ENCODE measurements at regions not wholly inside any gene's neighbourhood (a gene's known extent, or its start where the extent isn't known, plus 50 kb on each side); places are given as distances from the start of the nearest gene placed in this dataset.
"Not testable (repeated sequence)": the region's sequence is repeated elsewhere in the genome, so short reads cannot be mapped to it uniquely, and the experiment has no call there.

- Mint-ChIP-seq H3K4me1 (peaks cover 5 to 7% of the 10 kb centered on the region in 2 donors), H3K36me3 (peaks cover 5 to 6% of the 10 kb centered on the region in 2 donors), H3K4me3 (no peak overlapping the region), H3K27me3 (peaks cover 7 to 11% of the 10 kb centered on the region in 2 donors), H3K9me3 (peaks cover 5 to 7% of the 10 kb centered on the region in 2 donors), H3K27ac (no peak overlapping the region)
- ATAC-seq (replicated peaks) (no peak), DNase-seq (no peak)
Observed at GRCh38 chr7:69411466-69411865, 186.8 kb upstream of the AUTS2 start.

DNA sequence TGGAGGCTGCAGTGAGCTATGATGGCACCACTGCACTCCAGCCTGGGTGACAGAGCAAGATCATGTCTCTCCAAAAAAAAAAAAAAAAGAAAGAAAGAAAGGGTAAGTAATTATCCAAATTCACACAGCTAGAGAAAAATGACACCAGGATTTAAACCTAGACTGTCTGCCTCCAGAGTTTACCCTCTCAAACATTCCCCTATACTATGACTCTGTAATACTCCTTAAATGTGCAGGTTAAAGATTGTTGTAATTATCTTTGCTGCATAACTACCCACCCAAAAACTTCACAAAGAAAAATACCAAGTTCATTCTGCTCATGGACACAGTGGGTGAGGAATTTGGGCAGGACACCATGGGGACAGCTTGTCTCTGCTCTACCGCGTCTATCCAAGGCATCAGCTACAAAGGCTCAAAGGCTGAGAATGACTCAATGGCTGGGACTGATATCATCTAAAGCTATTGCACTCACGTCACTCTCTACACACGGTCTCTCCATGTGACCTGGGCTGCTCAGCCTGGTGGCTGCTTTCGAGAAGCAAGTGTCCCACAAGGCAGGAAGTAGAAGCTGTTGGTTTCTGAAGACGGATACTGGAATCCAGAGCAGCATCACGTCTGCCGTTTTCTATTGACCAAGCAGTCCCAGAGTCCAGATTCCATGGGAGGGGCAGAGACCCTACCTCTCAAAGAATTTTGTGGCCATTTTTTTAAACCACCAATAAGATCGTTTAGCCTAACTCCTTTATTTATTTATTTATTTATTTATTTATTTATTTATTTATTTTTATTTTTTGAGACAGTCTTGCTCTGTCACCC, 185.7 kb upstream of the AUTS2 start:
- peaks cover 6 to 9% of the 10 kb centered on the region in 2 donors for H3K36me3 Mint-ChIP-seq
- DNase-seq (peak; percentile 18), ATAC-seq (replicated peaks) (peak; percentile 94 to 98)
- H3K4me3 Mint-ChIP-seq = no peak overlapping the region
- H3K27me3 Mint-ChIP-seq = peaks cover 7 to 11% of the 10 kb centered on the region in 2 donors
- H3K9me3 Mint-ChIP-seq = peaks cover 9 to 11% of the 10 kb centered on the region in 2 donors
- peaks cover 5 to 7% of the 10 kb centered on the region in 2 donors for H3K4me1 Mint-ChIP-seq
- no peak overlapping the region for H3K27ac Mint-ChIP-seq

DNA sequence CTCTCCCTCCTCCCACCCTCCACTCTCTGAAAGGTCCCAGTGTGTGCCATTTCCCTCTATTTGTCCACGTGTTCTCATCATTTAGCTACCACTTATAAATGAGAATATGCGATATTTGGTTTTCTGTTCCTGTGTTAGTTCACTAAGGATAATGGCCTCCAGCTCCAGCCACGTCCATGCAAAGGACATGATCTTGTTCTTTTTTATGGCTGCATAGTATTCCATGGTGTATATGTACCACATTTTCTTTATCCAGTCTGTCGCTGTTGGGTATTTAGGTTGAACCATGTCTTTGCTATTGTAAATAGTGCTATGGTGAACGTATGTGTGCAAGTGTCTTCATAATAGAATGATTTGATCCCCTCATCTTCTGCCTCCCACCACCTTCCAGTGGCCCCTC, 183.7 kb upstream of the AUTS2 start:
- Mint-ChIP-seq H3K9me3 (peaks cover 18 to 21% of the 10 kb centered on the region in 2 donors), H3K4me1 (peaks cover 12 to 14% of the 10 kb centered on the region in 2 donors), H3K4me3 (no peak overlapping the region), H3K27ac (no peak overlapping the region), H3K36me3 (peaks cover 15 to 18% of the 10 kb centered on the region in 2 donors), H3K27me3 (peaks cover 7 to 17% of the 10 kb centered on the region in 2 donors)
- ATAC-seq (replicated peaks) (no peak), DNase-seq (no peak)

GRCh38 chr7:69418869-69419670, 179.2 kb upstream of the AUTS2 start:
- peaks cover 15 to 18% of the 10 kb centered on the region in 2 donors for H3K36me3 Mint-ChIP-seq

GRCh38 chr7:69419934-69420333, 178.3 kb upstream of the AUTS2 start:
- H3K4me1 Mint-ChIP-seq = peaks cover 6 to 17% of the 10 kb centered on the region in 2 donors
- H3K27ac Mint-ChIP-seq = no peak overlapping the region
- DNase-seq = no peak
- H3K27me3 Mint-ChIP-seq = peaks cover 4 to 9% of the 10 kb centered on the region in 2 donors
- peak; percentile 84 to 86 for ATAC-seq (replicated peaks)
- H3K36me3 Mint-ChIP-seq = peaks cover 12 to 16% of the 10 kb centered on the region in 2 donors
- H3K4me3 Mint-ChIP-seq = no peak overlapping the region
- H3K9me3 Mint-ChIP-seq = peaks cover 16 to 17% of the 10 kb centered on the region in 2 donors

More at GRCh38 chr7:69418869-69419670, 179.2 kb upstream of the AUTS2 start:
- Mint-ChIP-seq H3K27me3 (peaks cover 7 to 12% of the 10 kb centered on the region in 2 donors), H3K27ac (peak overlapping the region; percentile 65), H3K9me3 (peaks cover 18 to 21% of the 10 kb centered on the region in 2 donors), H3K4me3 (peak overlapping the region; percentile 14 to 53), H3K4me1 (peaks cover 6 to 17% of the 10 kb centered on the region in 2 donors)
- DNase-seq (no peak), ATAC-seq (replicated peaks) (peak; percentile 72 to 78)

GRCh38 chr7:69422574-69422985, 175.7 kb upstream of the AUTS2 start:
- Mint-ChIP-seq H3K36me3 (peaks cover 9 to 10% of the 10 kb centered on the region in 2 donors), H3K4me3 (no peak overlapping the region), H3K9me3 (peaks cover 9 to 10% of the 10 kb centered on the region in 2 donors), H3K4me1 (peaks cover 6 to 17% of the 10 kb centered on the region in 2 donors), H3K27me3 (peaks cover 0 to 6% of the 10 kb centered on the region in 2 donors), H3K27ac (no peak overlapping the region)
- no peak for ATAC-seq (replicated peaks)
- DNase-seq = no peak

- Mint-ChIP-seq H3K4me3 (no peak overlapping the region), H3K27ac (no peak overlapping the region), H3K4me1 (peaks cover 11 to 17% of the 10 kb centered on the region in 2 donors), H3K9me3 (peaks cover 0 to 5% of the 10 kb centered on the region in 2 donors), H3K36me3 (peaks cover 0 to 4% of the 10 kb centered on the region in 2 donors), H3K27me3 (peaks cover 24 to 36% of the 10 kb centered on the region in 2 donors)
- DNase-seq = no peak
- no peak for ATAC-seq (replicated peaks)
Observed at GRCh38 chr7:69426705-69427104, 171.6 kb upstream of the AUTS2 start.

- DNase-seq (no peak), ATAC-seq (replicated peaks) (no peak)
- peaks cover 0 to 5% of the 10 kb centered on the region in 2 donors for H3K9me3 Mint-ChIP-seq
- H3K27ac Mint-ChIP-seq = no peak overlapping the region
- peaks cover 28 to 40% of the 10 kb centered on the region in 2 donors for H3K27me3 Mint-ChIP-seq
- H3K36me3 Mint-ChIP-seq = peaks cover 0 to 4% of the 10 kb centered on the region in 2 donors
- peaks cover 13 to 22% of the 10 kb centered on the region in 2 donors for H3K4me1 Mint-ChIP-seq
- no peak overlapping the region for H3K4me3 Mint-ChIP-seq
Observed at GRCh38 chr7:69428089-69428488, 170.2 kb upstream of the AUTS2 start.

- peak overlapping the region; percentile 67 to 78 for H3K4me3 Mint-ChIP-seq
- peaks cover 23 to 41% of the 10 kb centered on the region in 2 donors for H3K4me1 Mint-ChIP-seq
- DNase-seq (no peak), ATAC-seq (replicated peaks) (no peak)
- H3K27ac Mint-ChIP-seq = peak overlapping the region; percentile 76
- H3K27me3 Mint-ChIP-seq = peaks cover 32 to 51% of the 10 kb centered on the region in 2 donors
- peaks cover 4 to 8% of the 10 kb centered on the region in 2 donors for H3K36me3 Mint-ChIP-seq
- peaks cover 5 to 9% of the 10 kb centered on the region in 2 donors for H3K9me3 Mint-ChIP-seq
Observed at GRCh38 chr7:69429911-69430383, 168.3 kb upstream of the AUTS2 start.

DNA sequence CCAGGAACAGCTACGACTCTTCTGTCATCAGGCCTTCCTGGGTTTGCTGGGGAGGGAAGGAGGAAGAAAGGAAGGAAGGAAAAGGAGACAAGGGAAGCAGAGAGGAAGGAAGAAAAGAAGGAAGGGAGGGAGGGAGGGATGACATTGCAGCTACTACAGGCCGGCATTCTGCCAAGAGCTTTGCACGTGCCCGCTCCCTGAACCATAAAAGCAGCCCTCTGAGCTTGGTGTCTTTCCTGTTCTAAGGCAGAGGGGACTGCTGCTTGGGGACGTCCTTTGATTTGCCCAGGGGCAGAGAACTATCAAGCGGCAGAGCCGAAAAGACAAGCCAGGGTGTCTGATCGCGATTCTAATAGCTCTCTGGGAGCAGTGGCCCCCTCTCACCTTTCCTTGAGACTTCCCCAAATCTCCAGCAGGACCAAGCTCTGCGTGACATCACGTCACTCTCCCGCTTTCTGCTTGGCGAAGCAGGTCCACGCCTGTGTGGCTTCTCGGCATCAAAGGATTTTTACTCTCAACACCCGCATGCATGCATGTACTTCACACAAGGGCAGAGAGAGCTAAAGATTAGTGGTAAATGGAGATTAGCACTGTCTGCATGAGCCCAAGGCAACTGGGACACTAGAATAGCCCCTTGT, 167.8 kb upstream of the AUTS2 start:
- ATAC-seq (replicated peaks) = peak; percentile 22 to 40
- peak overlapping the region; percentile 67 to 78 for H3K4me3 Mint-ChIP-seq
- H3K9me3 Mint-ChIP-seq = peaks cover 5 to 9% of the 10 kb centered on the region in 2 donors
- H3K36me3 Mint-ChIP-seq = peaks cover 4 to 8% of the 10 kb centered on the region in 2 donors
- peaks cover 23 to 41% of the 10 kb centered on the region in 2 donors for H3K4me1 Mint-ChIP-seq
- no peak for DNase-seq
- peaks cover 32 to 56% of the 10 kb centered on the region in 2 donors for H3K27me3 Mint-ChIP-seq
- H3K27ac Mint-ChIP-seq = peak overlapping the region; percentile 76

DNA sequence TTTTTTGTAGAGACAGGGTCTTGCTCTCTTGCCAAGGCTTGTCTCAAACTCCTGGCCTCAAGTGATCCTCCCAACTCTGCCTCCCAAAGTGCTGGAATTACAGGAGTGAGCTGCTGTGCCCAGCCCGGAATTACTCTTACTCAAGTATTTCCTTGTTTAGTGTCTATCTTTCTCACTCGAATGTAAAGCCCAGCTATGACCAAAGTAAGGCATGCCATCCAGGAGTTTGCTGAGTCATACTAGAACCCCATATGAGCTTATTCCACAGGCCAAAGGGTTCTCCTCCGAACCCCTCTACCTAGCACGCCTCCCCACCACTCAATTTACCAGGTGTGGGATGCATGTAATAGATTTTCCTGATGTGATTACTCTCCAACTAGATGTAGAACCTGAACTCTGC, 166.6 kb upstream of the AUTS2 start:
- no peak for ATAC-seq (replicated peaks)

GRCh38 chr7:69432276-69432675, 166.0 kb upstream of the AUTS2 start:
- not testable (repeated sequence) for H3K36me3 Mint-ChIP-seq; H3K4me3 Mint-ChIP-seq; H3K9me3 Mint-ChIP-seq; H3K27ac Mint-ChIP-seq; DNase-seq; ATAC-seq (replicated peaks)
- peaks cover 26 to 41% of the 10 kb centered on the region in 2 donors for H3K4me1 Mint-ChIP-seq
- peaks cover 39 to 62% of the 10 kb centered on the region in 2 donors for H3K27me3 Mint-ChIP-seq

More for the DNA sequence above, 166.6 kb upstream of the AUTS2 start:
- Mint-ChIP-seq H3K36me3 (peaks cover 4 to 8% of the 10 kb centered on the region in 2 donors), H3K4me1 (peaks cover 26 to 41% of the 10 kb centered on the region in 2 donors), H3K27ac (no peak overlapping the region), H3K27me3 (peaks cover 39 to 62% of the 10 kb centered on the region in 2 donors), H3K4me3 (no peak overlapping the region), H3K9me3 (peaks cover 5 to 9% of the 10 kb centered on the region in 2 donors)
- no peak for DNase-seq

DNA sequence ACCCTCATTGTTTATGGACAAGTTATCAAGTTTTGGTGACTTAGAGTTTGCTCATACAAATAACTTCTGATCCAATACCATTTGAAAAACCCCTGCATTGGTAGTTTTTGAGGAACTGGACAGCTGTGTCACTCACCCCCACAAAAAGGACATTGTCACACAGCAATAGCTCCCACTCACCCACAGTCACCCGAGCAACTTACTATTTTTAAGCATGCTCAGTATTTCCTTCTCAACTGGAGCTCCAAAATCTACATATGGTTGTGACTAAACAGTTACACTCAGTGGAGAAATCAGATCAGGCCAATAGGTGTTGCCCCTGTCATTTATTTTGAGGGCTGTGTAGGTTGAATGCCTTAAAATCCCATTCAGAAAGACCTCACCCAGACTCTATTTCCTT, 165.2 kb upstream of the AUTS2 start:
- Mint-ChIP-seq H3K36me3 (peaks cover 4 to 8% of the 10 kb centered on the region in 2 donors), H3K27me3 (peaks cover 39 to 61% of the 10 kb centered on the region in 2 donors), H3K9me3 (peaks cover 5 to 9% of the 10 kb centered on the region in 2 donors), H3K27ac (no peak overlapping the region), H3K4me3 (no peak overlapping the region), H3K4me1 (peaks cover 26 to 41% of the 10 kb centered on the region in 2 donors)
- ATAC-seq (replicated peaks) (peak; percentile 65 to 75), DNase-seq (no peak)

Data from stimulated activated naive B cell treated with anti-CD40 and anti-IgM and Interleukin-4, amounts not matched to agents 10 μg/mL and 1 μg/mL and 100 μg/mL, for 72 hours (primary cell).